ENCODE measurements at regions not wholly inside any gene's neighbourhood (a gene's known extent, or its start where the extent isn't known, plus 50 kb on each side); places are given as distances from the start of the nearest gene placed in this dataset.

DNA sequence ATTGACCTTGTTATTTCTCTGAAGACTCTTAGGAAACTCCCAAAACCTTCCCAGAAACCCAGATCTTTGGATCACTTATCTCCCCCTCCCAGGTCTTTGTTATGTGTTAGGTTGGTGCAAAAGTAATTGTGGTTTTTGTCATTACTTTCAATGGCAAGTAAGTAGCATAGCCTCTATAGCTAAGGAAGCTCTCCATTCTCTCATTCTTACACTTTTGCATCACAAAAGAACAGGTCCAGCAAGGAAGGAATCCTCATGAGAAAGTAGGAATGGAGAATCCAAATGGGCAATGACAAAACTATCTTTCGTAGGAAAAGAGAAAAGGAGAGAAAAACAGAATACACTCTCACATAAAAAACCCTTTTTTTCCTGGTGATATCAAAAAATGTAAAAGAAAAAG lies 81.3 kb upstream of the ELAVL2 start:
- DNase-seq = no peak

DNA sequence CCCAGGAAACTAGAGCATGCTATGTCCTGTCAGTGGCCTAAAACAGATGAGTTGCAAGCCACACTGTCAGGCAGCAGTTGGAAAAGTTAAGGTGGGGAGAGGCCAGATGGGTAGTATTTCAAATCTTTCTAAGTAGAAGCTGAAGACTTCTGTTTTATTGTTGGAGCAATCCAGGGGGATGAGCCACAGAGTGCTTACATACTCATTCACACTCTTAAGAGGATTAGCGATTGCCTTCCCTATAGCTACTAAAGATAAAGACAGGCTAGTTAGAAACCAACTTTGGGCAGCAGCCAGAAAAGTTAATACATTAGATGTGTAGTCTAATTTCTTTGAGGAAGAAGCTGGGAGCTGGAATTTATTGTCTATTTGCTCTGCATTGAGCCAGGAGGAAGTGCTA lies 61.7 kb upstream of the ELAVL2 start:
- DNase-seq = no peak
